ENCODE measurements at regions not wholly inside any gene's neighbourhood (a gene's known extent, or its start where the extent isn't known, plus 50 kb on each side); places are given as distances from the start of the nearest gene placed in this dataset.

DNA sequence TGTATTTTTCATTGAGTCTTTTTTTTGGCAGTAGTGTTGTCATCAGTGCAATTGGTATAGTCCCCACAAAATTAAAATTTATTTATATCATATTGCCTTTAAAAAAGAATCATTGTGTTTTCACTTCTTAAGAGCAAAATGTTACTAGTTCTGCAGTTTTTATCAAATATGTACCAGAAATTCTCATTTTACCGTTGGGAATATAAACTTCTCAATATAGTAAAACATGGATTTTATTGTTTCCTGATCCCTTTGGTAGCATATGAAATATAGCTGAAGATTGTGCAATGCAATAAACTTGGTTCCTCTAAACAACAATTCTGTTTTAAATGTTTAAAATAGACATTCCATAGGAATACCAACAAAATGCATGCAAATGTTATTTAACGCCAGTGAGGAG lies 306.5 kb upstream of the PCDH20 start:
- Mint-ChIP-seq H3K36me3 (ENCODE audit: low read depth) (no peaks in the 10 kb centered on the region), H3K27me3 (ENCODE audit: insufficient read depth, low read depth, poor library complexity) (peaks cover 3% of the 10 kb centered on the region), H3K27ac (no peak overlapping the region), H3K4me1 (no peaks in the 10 kb centered on the region), H3K4me3 (no peak overlapping the region), H3K9me3 (no peaks in the 10 kb centered on the region)
- H3K9me2 ChIP-seq (ENCODE audit: insufficient read depth), result no peaks in the 10 kb centered on the region
- H3K4me3 ChIP-seq, result no peak overlapping the region
- H2AFZ ChIP-seq, result no peak overlapping the region
- no peak overlapping the region for H3K4me2 ChIP-seq
- no peaks in the 10 kb centered on the region for H4K20me1 ChIP-seq (replicated peaks; ENCODE audit: insufficient read depth)
- no peaks in the 10 kb centered on the region for H3K4me1 ChIP-seq (ENCODE audit: insufficient read depth)
- no peaks in the 10 kb centered on the region for H3K36me3 ChIP-seq (ENCODE audit: insufficient read depth)
- DNase-seq (ENCODE audit: low spot score) (no peak), ATAC-seq (no peak)
- no peaks in the 10 kb centered on the region for H3F3A ChIP-seq (replicated peaks; ENCODE audit: low read depth)
- no peak overlapping the region for H3K27ac ChIP-seq (ENCODE audit: low read depth)
- no peaks in the 10 kb centered on the region for H3K27me3 ChIP-seq (ENCODE audit: insufficient read depth)
- H3K79me2 ChIP-seq (replicated peaks; ENCODE audit: insufficient read depth), result no peaks in the 10 kb centered on the region
- TF ChIP-seq, protein P1, sequence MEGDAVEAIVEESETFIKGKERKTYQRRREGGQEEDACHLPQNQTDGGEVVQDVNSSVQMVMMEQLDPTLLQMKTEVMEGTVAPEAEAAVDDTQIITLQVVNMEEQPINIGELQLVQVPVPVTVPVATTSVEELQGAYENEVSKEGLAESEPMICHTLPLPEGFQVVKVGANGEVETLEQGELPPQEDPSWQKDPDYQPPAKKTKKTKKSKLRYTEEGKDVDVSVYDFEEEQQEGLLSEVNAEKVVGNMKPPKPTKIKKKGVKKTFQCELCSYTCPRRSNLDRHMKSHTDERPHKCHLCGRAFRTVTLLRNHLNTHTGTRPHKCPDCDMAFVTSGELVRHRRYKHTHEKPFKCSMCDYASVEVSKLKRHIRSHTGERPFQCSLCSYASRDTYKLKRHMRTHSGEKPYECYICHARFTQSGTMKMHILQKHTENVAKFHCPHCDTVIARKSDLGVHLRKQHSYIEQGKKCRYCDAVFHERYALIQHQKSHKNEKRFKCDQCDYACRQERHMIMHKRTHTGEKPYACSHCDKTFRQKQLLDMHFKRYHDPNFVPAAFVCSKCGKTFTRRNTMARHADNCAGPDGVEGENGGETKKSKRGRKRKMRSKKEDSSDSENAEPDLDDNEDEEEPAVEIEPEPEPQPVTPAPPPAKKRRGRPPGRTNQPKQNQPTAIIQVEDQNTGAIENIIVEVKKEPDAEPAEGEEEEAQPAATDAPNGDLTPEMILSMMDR (conservative IDR thresholded peaks at IDR 0.05; ENCODE audit: low read depth in 2 of 2), result no peak
- TF ChIP-seq EZH2 (IDR thresholded peaks at IDR 0.05; ENCODE audit: low read depth, unreplicated experiment), result no peak
- TF ChIP-seq POLR2AphosphoS5 (IDR thresholded peaks at IDR 0.05; ENCODE audit: low read depth), result no peak
- TF ChIP-seq ZNF462 (CRISPR knock-in tag; IDR thresholded peaks at IDR 0.05), result no peak

GRCh38 chr13:61712621-61713020 lies 297.0 kb upstream of the PCDH20 start:
- Histone ChIP-seq H3K27ac (ENCODE audit: low read depth) (no peak overlapping the region), H3K4me2 (no peak overlapping the region), H2AFZ (no peak overlapping the region), H3F3A (replicated peaks; ENCODE audit: low read depth) (no peaks in the 10 kb centered on the region), H3K27me3 (ENCODE audit: insufficient read depth) (no peaks in the 10 kb centered on the region), H3K79me2 (replicated peaks; ENCODE audit: insufficient read depth) (no peaks in the 10 kb centered on the region), H3K4me3 (no peak overlapping the region), H4K20me1 (replicated peaks; ENCODE audit: insufficient read depth) (no peaks in the 10 kb centered on the region), H3K36me3 (ENCODE audit: insufficient read depth) (no peaks in the 10 kb centered on the region), H3K4me1 (ENCODE audit: insufficient read depth) (no peaks in the 10 kb centered on the region), H3K9me2 (ENCODE audit: insufficient read depth) (no peaks in the 10 kb centered on the region)
- Mint-ChIP-seq H3K27me3 (ENCODE audit: insufficient read depth, low read depth, poor library complexity) (no peaks in the 10 kb centered on the region), H3K27ac (no peak overlapping the region), H3K4me3 (no peak overlapping the region), H3K9me3 (no peaks in the 10 kb centered on the region), H3K36me3 (ENCODE audit: low read depth) (no peaks in the 10 kb centered on the region), H3K4me1 (no peaks in the 10 kb centered on the region)
- no peak for ATAC-seq
- TF ChIP-seq, protein P1 (conservative IDR thresholded peaks at IDR 0.05; ENCODE audit: low read depth in 2 of 2), result no peak
- DNase-seq (ENCODE audit: low spot score), result no peak

Measured in GM23338 (cell line).